ENCODE measurements at regions not wholly inside any gene's neighbourhood (a gene's known extent, or its start where the extent isn't known, plus 50 kb on each side); places are given as distances from the start of the nearest gene placed in this dataset.

GRCh38 chr18:28890791-28891190, 713.9 kb upstream of the CDH2 start:
- H3K27me3 ChIP-seq (ENCODE audit: insufficient read depth, poor library complexity, severe bottlenecking), result no peaks in the 10 kb centered on the region
- TF ChIP-seq REST (IDR thresholded peaks at IDR 0.05; ENCODE audit: insufficient replicate concordance, low read depth) (no peak), SPI1 (IDR thresholded peaks at IDR 0.05; ENCODE audit: borderline replicate concordance, low read depth) (no peak), POLR2AphosphoS5 (IDR thresholded peaks at IDR 0.05; ENCODE audit: low read depth) (no peak)
- no peak overlapping the region for H3K4me3 ChIP-seq (replicated peaks; ENCODE audit: insufficient read depth, low read length)
- DNase-seq (ENCODE audit: low read depth in 1 of 2, low spot score in 1 of 2), result no peak
- no peak overlapping the region for H3K27ac ChIP-seq (replicated peaks)

DNA sequence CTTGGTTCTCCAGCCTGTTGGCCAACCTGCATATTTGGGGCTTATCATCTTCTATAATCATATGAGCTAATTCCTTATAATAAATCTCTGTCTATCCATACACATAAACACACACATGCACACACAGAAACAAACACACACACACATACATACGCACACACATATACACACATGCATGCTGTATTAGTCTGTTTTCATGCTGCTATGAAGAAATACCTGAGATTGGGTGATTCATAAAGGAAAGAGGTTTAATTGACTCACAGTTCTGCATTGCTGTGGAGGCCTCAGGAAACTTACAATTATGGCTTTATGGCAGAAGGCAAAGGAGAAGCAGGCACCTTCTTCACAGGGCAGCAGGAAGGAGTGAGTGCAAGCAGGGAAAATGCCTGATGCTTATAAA, 707.4 kb upstream of the CDH2 start:
- H3K4me3 ChIP-seq (replicated peaks; ENCODE audit: insufficient read depth, low read length), result no peak overlapping the region
- H3K27me3 ChIP-seq (ENCODE audit: insufficient read depth, poor library complexity, severe bottlenecking), result no peaks in the 10 kb centered on the region
- H3K27ac ChIP-seq (replicated peaks), result no peak overlapping the region
- DNase-seq (ENCODE audit: low read depth in 1 of 2, low spot score in 1 of 2), result no peak
- no peak for TF ChIP-seq POLR2AphosphoS5 (IDR thresholded peaks at IDR 0.05; ENCODE audit: low read depth)
- no peak for TF ChIP-seq CTCF (IDR thresholded peaks at IDR 0.05; ENCODE audit: insufficient read depth, low read length)
- no peak for TF ChIP-seq GABPA (IDR thresholded peaks at IDR 0.05; ENCODE audit: low read depth)
- no peak for TF ChIP-seq SPI1 (IDR thresholded peaks at IDR 0.05; ENCODE audit: borderline replicate concordance, low read depth)
- TF ChIP-seq REST (IDR thresholded peaks at IDR 0.05; ENCODE audit: insufficient replicate concordance, low read depth), result no peak

GRCh38 chr18:28880856-28881255, 703.9 kb upstream of the CDH2 start:
- no peak for DNase-seq (ENCODE audit: low read depth in 1 of 2, low spot score in 1 of 2)
- Histone ChIP-seq H3K27me3 (ENCODE audit: insufficient read depth, poor library complexity, severe bottlenecking) (no peaks in the 10 kb centered on the region), H3K4me3 (replicated peaks; ENCODE audit: insufficient read depth, low read length) (no peak overlapping the region), H3K27ac (replicated peaks) (no peak overlapping the region)
- no peak for TF ChIP-seq SPI1 (IDR thresholded peaks at IDR 0.05; ENCODE audit: borderline replicate concordance, low read depth)
- no peak for TF ChIP-seq POLR2AphosphoS5 (IDR thresholded peaks at IDR 0.05; ENCODE audit: low read depth)
- no peak for TF ChIP-seq GABPA (IDR thresholded peaks at IDR 0.05; ENCODE audit: low read depth)
- TF ChIP-seq REST (IDR thresholded peaks at IDR 0.05; ENCODE audit: insufficient replicate concordance, low read depth), result no peak
- TF ChIP-seq CTCF (IDR thresholded peaks at IDR 0.05; ENCODE audit: insufficient read depth, low read length), result no peak

DNA sequence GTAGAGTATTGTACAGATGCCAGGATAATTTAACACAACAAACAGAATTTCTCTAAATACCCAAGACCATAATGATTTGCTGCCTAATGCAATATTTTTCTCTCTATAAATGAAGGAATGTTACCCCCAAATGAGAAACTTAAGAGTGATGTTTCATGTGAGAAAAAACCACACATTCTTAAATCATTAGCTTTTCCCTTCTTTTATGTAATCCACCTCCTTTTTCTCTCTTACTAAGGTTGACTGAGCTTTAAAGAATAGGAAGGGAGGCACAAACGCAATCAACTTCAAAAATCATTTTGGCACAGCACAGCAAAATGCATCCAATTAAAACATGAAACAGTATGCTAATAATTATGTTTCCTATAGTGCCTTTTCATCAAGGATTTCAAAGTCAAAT, 698.1 kb upstream of the CDH2 start:
- Histone ChIP-seq H3K4me3 (replicated peaks; ENCODE audit: insufficient read depth, low read length) (no peak overlapping the region), H3K27ac (replicated peaks) (no peak overlapping the region), H3K27me3 (ENCODE audit: insufficient read depth, poor library complexity, severe bottlenecking) (no peaks in the 10 kb centered on the region)
- DNase-seq (ENCODE audit: low read depth in 1 of 2, low spot score in 1 of 2), result no peak
- TF ChIP-seq CTCF (IDR thresholded peaks at IDR 0.05; ENCODE audit: insufficient read depth, low read length), result no peak
- TF ChIP-seq POLR2AphosphoS5 (IDR thresholded peaks at IDR 0.05; ENCODE audit: low read depth), result no peak
- TF ChIP-seq REST (IDR thresholded peaks at IDR 0.05; ENCODE audit: insufficient replicate concordance, low read depth), result no peak
- TF ChIP-seq SPI1 (IDR thresholded peaks at IDR 0.05; ENCODE audit: borderline replicate concordance, low read depth), result no peak
- no peak for TF ChIP-seq GABPA (IDR thresholded peaks at IDR 0.05; ENCODE audit: low read depth)
